NCI-H82 (cell line): ENCODE measurements at regions not wholly inside any gene's neighbourhood (a gene's known extent, or its start where the extent isn't known, plus 50 kb on each side); places are given as distances from the start of the nearest gene placed in this dataset.

ENCODE experiments used
- DNase-seq: peaks from one replicate; lab custom pipeline; 2025; lab: John Stamatoyannopoulos, UW

DNA sequence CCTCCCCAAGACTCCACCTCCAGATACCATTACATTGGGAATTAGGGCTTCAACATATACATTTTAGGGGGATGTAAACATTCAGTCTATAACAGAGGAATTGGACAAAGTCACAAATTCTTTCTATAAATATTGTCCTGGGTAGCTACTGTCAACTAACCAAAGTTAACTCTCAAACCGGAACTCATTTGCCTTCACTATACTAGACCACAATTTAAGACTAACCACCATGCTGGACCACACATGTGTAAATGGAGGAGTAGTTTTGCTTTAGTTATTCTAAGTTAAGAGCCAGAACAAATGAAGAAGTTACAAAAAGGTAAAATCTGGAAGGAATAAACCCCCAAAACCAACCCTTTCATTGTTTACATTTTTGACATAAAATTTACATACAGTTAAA is 222.8 kb downstream of the NDFIP2 start:
- DNase-seq, result no peak

DNA sequence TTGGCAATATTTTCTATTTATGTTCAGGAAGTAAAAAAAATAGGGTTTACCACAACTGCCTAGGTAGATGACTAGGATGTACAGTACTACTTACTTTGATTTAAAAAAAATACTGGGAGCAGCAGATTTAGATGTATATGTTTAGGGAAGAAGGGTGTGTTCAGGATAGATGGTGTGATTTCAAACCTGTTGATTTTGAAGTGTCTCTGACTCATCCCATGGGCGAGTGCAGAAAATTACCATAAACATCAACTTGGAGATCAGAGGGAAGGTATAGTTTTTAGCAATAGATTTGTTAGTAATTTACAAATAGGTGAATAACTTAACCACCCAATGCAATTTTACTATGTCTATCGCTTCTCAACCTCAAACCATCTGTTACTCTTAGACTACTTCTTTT is 214.8 kb downstream of the NDFIP2 start:
- DNase-seq, result no peak

DNA sequence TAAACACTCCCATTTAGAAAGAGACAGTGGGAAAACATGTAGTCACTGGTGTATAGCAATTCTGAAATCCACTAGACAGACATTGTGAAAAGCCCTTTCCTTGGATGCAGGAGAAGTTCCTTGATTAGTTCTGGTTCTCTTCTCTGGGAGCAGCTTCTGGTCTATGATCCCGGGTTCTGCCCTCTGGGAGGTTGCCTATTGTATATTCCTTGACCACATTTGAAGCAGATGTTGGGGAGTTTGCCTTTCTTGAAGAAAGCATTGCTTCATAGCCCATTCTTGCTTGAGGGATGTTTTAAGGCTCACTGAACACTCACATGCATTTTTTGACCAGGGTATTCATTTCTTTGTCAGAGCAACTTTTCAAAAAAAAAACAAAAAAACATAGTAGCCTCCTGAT is 211.9 kb downstream of the NDFIP2 start:
- no peak for DNase-seq

DNA sequence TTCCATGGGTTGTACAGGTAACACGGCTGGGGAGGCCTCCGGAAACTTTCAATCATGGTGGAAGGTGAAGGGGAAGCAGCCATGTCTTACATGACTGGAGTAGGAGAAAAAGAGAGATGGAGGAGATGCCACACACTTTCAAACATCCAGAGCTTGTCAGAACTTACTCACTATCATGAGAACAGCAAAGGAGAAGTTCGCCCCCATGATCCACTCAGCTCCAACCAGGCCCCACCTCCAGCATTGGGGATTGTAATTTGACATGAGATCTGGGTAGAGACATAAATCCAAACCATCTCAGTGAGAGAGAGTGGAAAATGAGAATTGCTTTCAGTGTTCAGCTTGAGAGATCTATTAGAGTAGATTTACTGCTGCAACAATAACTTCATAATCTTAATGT is 210.9 kb downstream of the NDFIP2 start:
- no peak for DNase-seq

DNA sequence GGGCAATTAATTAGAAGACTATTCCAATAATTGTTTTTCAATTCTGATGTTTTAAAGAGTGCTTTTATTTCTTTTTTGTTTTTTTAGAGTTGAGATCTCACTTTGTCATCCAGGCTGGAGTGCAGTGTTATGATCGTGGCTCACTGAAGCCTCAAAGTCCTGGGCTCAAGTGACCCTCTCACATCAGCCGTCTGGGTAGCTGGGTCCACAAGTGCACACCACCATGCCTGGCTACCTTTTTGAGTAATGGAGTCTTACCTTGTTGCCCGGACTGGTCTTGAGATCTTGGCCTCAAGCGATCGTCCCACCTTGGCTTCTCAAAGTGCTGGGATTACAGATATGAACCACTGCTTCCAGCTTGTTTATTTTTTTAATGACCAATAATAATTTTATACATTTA is 207.8 kb downstream of the NDFIP2 start:
- no peak for DNase-seq

DNA sequence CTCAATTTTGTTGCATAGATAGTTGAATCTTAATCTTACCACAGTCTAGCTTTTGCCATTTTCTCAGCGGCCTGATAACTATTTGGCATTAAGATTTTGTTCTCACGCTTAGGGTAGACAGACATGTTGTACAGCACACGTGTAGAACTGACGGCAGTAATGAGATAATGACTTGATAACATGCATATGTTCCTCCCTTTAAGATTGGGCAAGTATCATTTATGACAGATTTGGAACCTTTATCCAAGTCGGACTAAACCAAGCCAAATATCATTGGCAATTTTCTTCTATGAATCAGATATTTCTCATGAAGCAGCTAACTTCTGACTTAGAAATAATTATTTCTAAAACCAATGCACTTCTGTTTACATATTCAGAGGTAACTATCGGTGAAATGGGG is 205.5 kb downstream of the NDFIP2 start:
- no peak for DNase-seq

DNA sequence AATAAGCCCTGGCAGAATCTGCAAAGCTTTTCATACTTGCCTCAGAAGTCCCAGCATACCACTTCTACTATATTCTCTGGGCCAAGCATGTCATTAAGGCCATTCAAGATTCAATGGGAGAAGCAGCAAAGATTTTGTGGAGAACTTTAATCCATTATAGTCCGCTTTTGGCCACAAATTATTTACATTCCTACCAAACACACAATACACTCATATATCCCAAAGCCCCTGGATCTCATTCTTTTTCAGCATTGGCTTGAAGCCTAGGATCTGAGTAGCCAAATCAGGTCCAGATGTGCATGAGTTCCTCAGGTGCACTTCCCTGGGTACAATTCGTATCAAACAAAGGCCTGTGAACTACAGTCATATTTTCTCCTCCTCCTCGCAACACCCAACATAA is 203.4 kb downstream of the NDFIP2 start:
- no peak for DNase-seq

- no peak for DNase-seq
Observed at GRCh38 chr13:79682164-79682563, 201.2 kb downstream of the NDFIP2 start.

GRCh38 chr13:79681069-79681468 is 200.1 kb downstream of the NDFIP2 start:
- DNase-seq, result no peak

DNA sequence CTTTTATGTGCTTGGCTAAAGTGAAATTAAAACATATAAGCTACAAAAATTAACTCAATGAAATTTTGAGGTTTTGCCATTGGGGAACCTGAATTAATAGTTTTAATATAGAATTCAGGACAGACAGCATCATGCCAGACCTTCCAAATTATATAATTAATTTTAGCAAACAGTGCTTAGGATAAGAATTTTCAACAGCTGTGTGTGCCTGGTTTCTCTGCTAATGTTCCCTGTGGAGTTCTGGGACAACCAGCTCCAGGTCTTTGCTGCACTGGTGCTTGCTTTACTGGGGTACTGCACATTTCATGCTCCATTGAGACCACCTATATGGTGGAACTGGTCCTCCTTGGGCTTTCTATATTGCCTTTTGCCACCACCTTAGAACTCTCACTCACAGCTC is 199.5 kb downstream of the NDFIP2 start:
- DNase-seq, result no peak

- peak; percentile 90 for DNase-seq
Observed at GRCh38 chr13:79679334-79679733, 198.4 kb downstream of the NDFIP2 start.

- DNase-seq, result no peak
Observed at GRCh38 chr13:79678100-79678499, 197.1 kb downstream of the NDFIP2 start.

- DNase-seq, result no peak
Observed at GRCh38 chr13:79675931-79676660, 195.1 kb downstream of the NDFIP2 start.

DNA sequence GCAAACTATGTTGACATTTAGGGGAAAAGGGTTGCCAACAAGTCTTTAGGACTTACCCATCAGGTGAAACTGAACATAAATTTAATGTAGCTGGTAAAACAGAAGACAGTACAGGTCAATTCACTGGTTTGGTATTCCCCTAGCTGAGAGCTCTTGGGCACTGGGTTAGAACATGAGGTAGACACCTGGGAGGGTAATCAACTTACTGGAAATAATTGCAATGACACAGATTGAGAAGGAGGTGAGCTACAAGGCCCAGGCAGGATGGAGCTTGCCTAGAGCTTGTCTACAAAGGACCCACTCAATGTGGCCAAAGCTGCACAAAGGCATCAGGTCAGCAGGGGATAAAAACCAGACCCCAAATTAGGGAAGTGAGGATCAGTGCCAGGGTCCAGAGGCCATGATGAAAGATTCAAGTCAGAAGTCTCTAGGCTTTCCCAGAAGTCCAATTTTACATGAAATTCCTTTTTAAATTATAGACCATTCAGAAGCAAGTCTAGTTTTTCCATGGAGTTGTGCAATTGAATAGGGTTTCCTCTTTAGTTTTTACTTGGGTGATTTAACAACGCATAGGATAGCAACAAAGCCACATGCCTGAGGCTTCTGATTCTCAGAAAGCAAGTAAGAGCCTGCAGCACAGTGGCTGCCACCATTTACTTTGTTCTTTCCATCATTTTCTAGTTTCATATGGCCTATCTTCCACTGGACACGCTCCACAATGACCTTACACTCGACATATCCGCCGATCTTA is 194.0 kb downstream of the NDFIP2 start:
- DNase-seq, result no peak

DNA sequence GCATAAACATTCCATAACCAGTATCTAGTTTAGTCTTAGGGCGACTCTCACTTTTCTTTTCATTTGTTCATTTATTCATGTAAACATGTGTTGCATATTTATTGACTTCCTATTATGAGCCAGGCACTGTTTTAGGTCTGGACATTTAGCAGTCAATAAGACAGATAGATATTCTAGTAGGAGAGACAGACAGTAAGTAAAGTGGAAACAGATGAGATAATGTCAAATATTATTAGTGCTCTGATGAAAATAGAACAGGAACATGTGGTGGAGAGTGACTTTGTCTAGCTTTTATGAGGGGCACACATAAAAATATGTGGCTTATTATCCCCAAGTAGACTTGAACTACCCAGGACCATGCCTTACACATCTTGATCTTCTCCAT is 193.0 kb downstream of the NDFIP2 start:
- no peak for DNase-seq

DNA sequence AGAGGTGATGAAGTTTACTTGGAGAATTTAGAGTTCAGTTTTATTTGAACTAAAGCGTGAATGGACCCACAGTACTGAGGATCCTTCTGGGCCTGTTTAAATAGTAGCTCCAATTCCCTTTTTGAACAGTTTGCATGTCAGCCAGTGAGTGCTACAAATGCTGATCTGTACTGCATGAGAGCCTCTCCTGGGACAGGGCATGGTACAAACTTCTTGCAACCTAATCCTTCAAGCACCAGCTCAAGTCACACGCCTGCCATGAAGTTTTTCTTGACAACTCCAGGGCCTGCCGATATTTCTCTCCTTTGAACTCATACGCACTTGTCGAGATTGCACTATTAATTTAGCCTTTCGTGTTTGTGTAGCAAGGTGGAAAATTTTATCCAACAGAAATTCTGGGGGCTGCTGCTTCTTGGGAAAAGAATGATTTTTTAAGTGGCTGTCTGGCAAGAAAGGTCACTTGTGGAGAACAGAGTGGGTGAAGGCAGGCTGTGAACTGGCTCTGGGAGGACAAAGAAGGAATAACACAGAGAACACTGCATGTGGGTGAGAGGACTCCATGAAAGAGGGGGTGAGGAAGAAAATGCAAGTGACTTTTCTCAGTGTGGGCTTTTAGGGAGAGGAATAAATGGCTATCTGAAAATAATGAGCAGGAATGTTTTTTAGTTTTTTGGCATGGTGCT is 192.5 kb downstream of the NDFIP2 start:
- no peak for DNase-seq

DNA sequence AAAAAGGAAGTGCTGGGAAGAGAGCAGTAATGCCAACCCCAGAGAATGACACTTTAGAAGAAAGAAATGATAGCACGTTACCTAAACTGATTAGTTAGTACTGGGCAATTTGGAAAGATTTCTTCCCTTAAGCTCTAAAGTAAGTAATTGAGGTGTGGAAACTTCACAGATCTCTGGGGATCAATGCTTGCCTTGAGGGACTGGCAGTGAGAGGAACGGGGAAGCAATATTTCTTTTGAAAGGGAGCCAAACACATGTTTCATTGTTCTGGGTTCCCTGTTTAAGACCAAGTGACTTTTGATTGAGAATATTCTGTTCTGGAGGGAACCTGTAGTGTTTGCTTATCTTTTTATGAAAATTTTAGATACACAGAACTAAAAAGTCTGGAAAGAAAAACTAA is 190.5 kb downstream of the NDFIP2 start:
- DNase-seq, result no peak

- DNase-seq, result no peak
Observed at GRCh38 chr13:79668201-79668752, 187.3 kb downstream of the NDFIP2 start.

GRCh38 chr13:79667771-79668170 is 186.8 kb downstream of the NDFIP2 start:
- no peak for DNase-seq

- DNase-seq, result no peak
Observed at GRCh38 chr13:79663977-79664636, 183.2 kb downstream of the NDFIP2 start.

GRCh38 chr13:79663435-79663834 is 182.5 kb downstream of the NDFIP2 start:
- no peak for DNase-seq

GRCh38 chr13:79662882-79663281 is 181.9 kb downstream of the NDFIP2 start:
- DNase-seq, result peak; percentile 30
